ENCODE measurements at regions not wholly inside any gene's neighbourhood (a gene's known extent, or its start where the extent isn't known, plus 50 kb on each side); places are given as distances from the start of the nearest gene placed in this dataset.
"Not testable (repeated sequence)": the region's sequence is repeated elsewhere in the genome, so short reads cannot be mapped to it uniquely, and the experiment has no call there.

GRCh38 chr1:30132602-30133286, 590.6 kb downstream of the MATN1 start:
- peak; percentile 2 for DNase-seq

- not testable (repeated sequence) for DNase-seq
Observed at GRCh38 chr1:30130566-30130965, 592.8 kb downstream of the MATN1 start.

GRCh38 chr1:30130099-30130498, 593.3 kb downstream of the MATN1 start:
- no peak for DNase-seq

- no peak for DNase-seq
Observed at GRCh38 chr1:30129421-30130055, 593.8 kb downstream of the MATN1 start.

GRCh38 chr1:30129001-30129408, 594.4 kb downstream of the MATN1 start:
- no peak for DNase-seq

- DNase-seq: peak; percentile 71
Observed at GRCh38 chr1:30126848-30127247, 596.5 kb downstream of the MATN1 start.

GRCh38 chr1:30125821-30126170, 597.6 kb downstream of the MATN1 start:
- no peak for DNase-seq

GRCh38 chr1:30125021-30125820, 598.2 kb downstream of the MATN1 start:
- no peak for DNase-seq

GRCh38 chr1:30123896-30124295, 599.5 kb downstream of the MATN1 start:
- no peak for DNase-seq

GRCh38 chr1:30123036-30123435, 600.3 kb downstream of the MATN1 start:
- no peak for DNase-seq

- no peak for DNase-seq
Observed at GRCh38 chr1:30120245-30121000, 603.0 kb downstream of the MATN1 start.

- no peak for DNase-seq
Observed at GRCh38 chr1:30117685-30118084, 605.7 kb downstream of the MATN1 start.

GRCh38 chr1:30111431-30111830, 612.0 kb downstream of the MATN1 start:
- peak; percentile 60 for DNase-seq

- DNase-seq: peak; percentile 26
Observed at GRCh38 chr1:30110846-30111245, 612.5 kb downstream of the MATN1 start.

GRCh38 chr1:30109853-30110252, 613.5 kb downstream of the MATN1 start:
- no peak for DNase-seq

- peak; percentile 2 for DNase-seq
Observed at GRCh38 chr1:30108186-30108585, 615.2 kb downstream of the MATN1 start.

- peak; percentile 74 for DNase-seq
Observed at GRCh38 chr1:30106125-30106524, 617.3 kb downstream of the MATN1 start.

- no peak for DNase-seq
Observed at GRCh38 chr1:30104551-30104950, 618.8 kb downstream of the MATN1 start.

- DNase-seq: no peak
Observed at GRCh38 chr1:30103708-30104411, 619.5 kb downstream of the MATN1 start.

- DNase-seq: no peak
Observed at GRCh38 chr1:30102605-30103004, 620.8 kb downstream of the MATN1 start.

GRCh38 chr1:30101487-30102227, 621.7 kb downstream of the MATN1 start:
- no peak for DNase-seq

- no peak for DNase-seq
Observed at GRCh38 chr1:30101016-30101415, 622.4 kb downstream of the MATN1 start.
